ENCODE measurements at regions not wholly inside any gene's neighbourhood (a gene's known extent, or its start where the extent isn't known, plus 50 kb on each side); places are given as distances from the start of the nearest gene placed in this dataset.

- Histone ChIP-seq H3K79me2 (no peaks in the 10 kb centered on the region), H3K27me3 (no peaks in the 10 kb centered on the region), H3K4me1 (ENCODE audit: insufficient read depth) (no peaks in the 10 kb centered on the region), H3K36me3 (replicated peaks; ENCODE audit: insufficient read depth, low read depth) (no peaks in the 10 kb centered on the region), H3K27ac (no peak overlapping the region), H3K9me2 (replicated peaks; ENCODE audit: insufficient read depth) (no peaks in the 10 kb centered on the region), H3K4me3 (no peak overlapping the region), H2AFZ (no peak overlapping the region), H3K9me3 (ENCODE audit: low read depth) (no peaks in the 10 kb centered on the region), H3K4me2 (no peak overlapping the region), H4K20me1 (ENCODE audit: insufficient read depth, poor library complexity, severe bottlenecking) (no peaks in the 10 kb centered on the region)
- no peak for DNase-seq (ENCODE audit: low spot score)
- no peak for TF ChIP-seq EZH2phosphoT487 (IDR thresholded peaks at IDR 0.05; ENCODE audit: low read depth, severe bottlenecking, unreplicated experiment)
- no peak for TF ChIP-seq EZH2 (IDR thresholded peaks at IDR 0.05; ENCODE audit: borderline replicate concordance)
- TF ChIP-seq CTCF (IDR thresholded peaks at IDR 0.05; ENCODE audit: poor library complexity), result no peak
- WGBS (ENCODE audit: low lambda C conversion rate, missing lambda C conversion rate), result 91% methylated on average over 19 of the region's 28 CpGs
Measured at GRCh38 chr4:3683077-3683743, 83.0 kb upstream of the ADRA2C start.

GRCh38 chr4:3682236-3683076 is 83.7 kb upstream of the ADRA2C start:
- Histone ChIP-seq H2AFZ (no peak overlapping the region), H3K27ac (no peak overlapping the region), H3K9me3 (ENCODE audit: low read depth) (no peaks in the 10 kb centered on the region), H3K9me2 (replicated peaks; ENCODE audit: insufficient read depth) (no peaks in the 10 kb centered on the region), H3K36me3 (replicated peaks; ENCODE audit: insufficient read depth, low read depth) (no peaks in the 10 kb centered on the region), H3K79me2 (no peaks in the 10 kb centered on the region), H3K27me3 (no peaks in the 10 kb centered on the region), H3K4me1 (ENCODE audit: insufficient read depth) (no peaks in the 10 kb centered on the region), H3K4me3 (no peak overlapping the region), H3K4me2 (no peak overlapping the region), H4K20me1 (ENCODE audit: insufficient read depth, poor library complexity, severe bottlenecking) (no peaks in the 10 kb centered on the region)
- no peak for DNase-seq (ENCODE audit: low spot score)
- TF ChIP-seq CTCF (IDR thresholded peaks at IDR 0.05; ENCODE audit: poor library complexity), result no peak
- no peak for TF ChIP-seq EZH2 (IDR thresholded peaks at IDR 0.05; ENCODE audit: borderline replicate concordance)
- TF ChIP-seq EZH2phosphoT487 (IDR thresholded peaks at IDR 0.05; ENCODE audit: low read depth, severe bottlenecking, unreplicated experiment), result no peak
- WGBS (ENCODE audit: low lambda C conversion rate, missing lambda C conversion rate), result 91% methylated on average over 19 of the region's 19 CpGs

- WGBS (ENCODE audit: low lambda C conversion rate, missing lambda C conversion rate), result 88% methylated on average over 14 of the region's 14 CpGs
- H3K79me2 ChIP-seq, result no peaks in the 10 kb centered on the region
- no peaks in the 10 kb centered on the region for H3K9me2 ChIP-seq (replicated peaks; ENCODE audit: insufficient read depth)
- H3K9me3 ChIP-seq (ENCODE audit: low read depth), result no peaks in the 10 kb centered on the region
- H3K4me1 ChIP-seq (ENCODE audit: insufficient read depth), result no peaks in the 10 kb centered on the region
- no peak overlapping the region for H3K27ac ChIP-seq
- H3K36me3 ChIP-seq (replicated peaks; ENCODE audit: insufficient read depth, low read depth), result no peaks in the 10 kb centered on the region
- no peaks in the 10 kb centered on the region for H4K20me1 ChIP-seq (ENCODE audit: insufficient read depth, poor library complexity, severe bottlenecking)
- no peaks in the 10 kb centered on the region for H3K27me3 ChIP-seq
- H3K4me2 ChIP-seq, result no peak overlapping the region
- no peak for DNase-seq (ENCODE audit: low spot score)
- TF ChIP-seq CTCF (IDR thresholded peaks at IDR 0.05; ENCODE audit: poor library complexity), result no peak
- no peak for TF ChIP-seq EZH2phosphoT487 (IDR thresholded peaks at IDR 0.05; ENCODE audit: low read depth, severe bottlenecking, unreplicated experiment)
- TF ChIP-seq EZH2 (IDR thresholded peaks at IDR 0.05; ENCODE audit: borderline replicate concordance), result no peak
- no peak overlapping the region for H3K4me3 ChIP-seq
- H2AFZ ChIP-seq, result no peak overlapping the region
Measured at GRCh38 chr4:3681191-3681590, 85.0 kb upstream of the ADRA2C start.

All from hepatocyte (in vitro differentiated cells).